Activated B cell treated with CpG ODN at 0.5 μM for 24 hours (primary cell): ENCODE measurements at regions not wholly inside any gene's neighbourhood (a gene's known extent, or its start where the extent isn't known, plus 50 kb on each side); places are given as distances from the start of the nearest gene placed in this dataset.

Source experiments
- ATAC-seq: fragments of 200-7000 bp; cut with Tn5 transposase; one replicate; pipeline ENCODE4 v1.10.0; 2021; ENCODE audit warnings: low read depth, mild to moderate bottlenecking, moderate library complexity
- CTCF ChIA-PET: fragments of 350-600 bp; sonication (Branson Sonifier 250); formaldehyde crosslinking; loops from one replicate; lab custom pipeline; 2021; ENCODE audit warnings: antibody characterized with exemption; lab: Charles Lee
- POLR2A ChIA-PET: fragments of 350-600 bp; sonication (Branson Sonifier 250); formaldehyde crosslinking; loops from one replicate; lab custom pipeline; 2021; ENCODE audit warnings: antibody characterized with exemption; lab: Charles Lee
- DNase-seq: peaks from one replicate; pipeline ENCODE4 v3.0.0; 2022
- H3K27ac Mint-ChIP-seq: one replicate; pipeline ENCODE4 v1.8.0; 2020; ENCODE audit warnings: mixed read lengths
- H3K27me3 Mint-ChIP-seq: one replicate; pipeline ENCODE4 v1.8.0; 2021; ENCODE audit warnings: mixed read lengths
- H3K36me3 Mint-ChIP-seq: one replicate; pipeline ENCODE4 v1.8.0; 2021; ENCODE audit warnings: low read depth, mixed read lengths
- H3K4me1 Mint-ChIP-seq: one replicate; pipeline ENCODE4 v1.8.0; 2021; ENCODE audit warnings: mixed read lengths
- H3K4me3 Mint-ChIP-seq: one replicate; pipeline ENCODE4 v1.8.0; 2020; ENCODE audit warnings: mild to moderate bottlenecking, mixed read lengths
- H3K9me3 Mint-ChIP-seq: one replicate; pipeline ENCODE4 v1.8.0; 2020; ENCODE audit warnings: mixed read lengths
- intact Hi-C: fragments of 100-400 bp; cut with micrococcal nuclease; formaldehyde crosslinking; loops from one replicate; pipeline ENCODE4 v1.15.1; 2024
- TF ChIP-seq, protein P1 (sequence below): fragments of 200-600 bp; IDR thresholded peaks from one replicate; pipeline ENCODE4 v1.8.0; 2022; ENCODE audit warnings: antibody characterized with exemption, mild to moderate bottlenecking

DNA sequence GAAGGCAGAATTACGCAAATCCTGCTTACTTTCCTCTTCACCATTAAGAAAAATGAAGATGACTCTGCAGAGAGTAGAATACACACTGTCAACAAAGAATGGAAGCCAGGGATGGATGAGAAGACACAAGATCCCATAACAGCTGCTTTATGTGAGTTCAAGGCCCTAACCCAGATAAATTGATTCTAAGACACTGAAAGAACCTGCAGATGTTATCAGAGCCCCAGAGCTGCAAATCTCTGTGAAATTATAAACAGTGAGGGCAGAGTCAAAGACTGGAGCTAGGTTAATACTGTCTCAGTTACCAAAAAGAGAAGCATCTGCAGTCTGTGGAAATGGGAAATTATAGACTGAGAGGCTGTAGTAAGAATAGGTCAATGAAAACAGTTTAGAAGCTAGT lies 320.1 kb upstream of the PKDCC start:
- CTCF ChIA-PET = no interaction called here
- H3K4me1 Mint-ChIP-seq = no peaks in the 10 kb centered on the region
- POLR2A ChIA-PET = no interaction called here
- H3K36me3 Mint-ChIP-seq = no peaks in the 10 kb centered on the region
- ATAC-seq (no peak), DNase-seq (no peak)
- no peak overlapping the region for H3K4me3 Mint-ChIP-seq
- H3K27ac Mint-ChIP-seq = no peak overlapping the region
- TF ChIP-seq, protein P1, sequence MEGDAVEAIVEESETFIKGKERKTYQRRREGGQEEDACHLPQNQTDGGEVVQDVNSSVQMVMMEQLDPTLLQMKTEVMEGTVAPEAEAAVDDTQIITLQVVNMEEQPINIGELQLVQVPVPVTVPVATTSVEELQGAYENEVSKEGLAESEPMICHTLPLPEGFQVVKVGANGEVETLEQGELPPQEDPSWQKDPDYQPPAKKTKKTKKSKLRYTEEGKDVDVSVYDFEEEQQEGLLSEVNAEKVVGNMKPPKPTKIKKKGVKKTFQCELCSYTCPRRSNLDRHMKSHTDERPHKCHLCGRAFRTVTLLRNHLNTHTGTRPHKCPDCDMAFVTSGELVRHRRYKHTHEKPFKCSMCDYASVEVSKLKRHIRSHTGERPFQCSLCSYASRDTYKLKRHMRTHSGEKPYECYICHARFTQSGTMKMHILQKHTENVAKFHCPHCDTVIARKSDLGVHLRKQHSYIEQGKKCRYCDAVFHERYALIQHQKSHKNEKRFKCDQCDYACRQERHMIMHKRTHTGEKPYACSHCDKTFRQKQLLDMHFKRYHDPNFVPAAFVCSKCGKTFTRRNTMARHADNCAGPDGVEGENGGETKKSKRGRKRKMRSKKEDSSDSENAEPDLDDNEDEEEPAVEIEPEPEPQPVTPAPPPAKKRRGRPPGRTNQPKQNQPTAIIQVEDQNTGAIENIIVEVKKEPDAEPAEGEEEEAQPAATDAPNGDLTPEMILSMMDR = no peak
- intact Hi-C loops = no loop called here
- H3K9me3 Mint-ChIP-seq = no peaks in the 10 kb centered on the region
- H3K27me3 Mint-ChIP-seq = peaks cover 3% of the 10 kb centered on the region

DNA sequence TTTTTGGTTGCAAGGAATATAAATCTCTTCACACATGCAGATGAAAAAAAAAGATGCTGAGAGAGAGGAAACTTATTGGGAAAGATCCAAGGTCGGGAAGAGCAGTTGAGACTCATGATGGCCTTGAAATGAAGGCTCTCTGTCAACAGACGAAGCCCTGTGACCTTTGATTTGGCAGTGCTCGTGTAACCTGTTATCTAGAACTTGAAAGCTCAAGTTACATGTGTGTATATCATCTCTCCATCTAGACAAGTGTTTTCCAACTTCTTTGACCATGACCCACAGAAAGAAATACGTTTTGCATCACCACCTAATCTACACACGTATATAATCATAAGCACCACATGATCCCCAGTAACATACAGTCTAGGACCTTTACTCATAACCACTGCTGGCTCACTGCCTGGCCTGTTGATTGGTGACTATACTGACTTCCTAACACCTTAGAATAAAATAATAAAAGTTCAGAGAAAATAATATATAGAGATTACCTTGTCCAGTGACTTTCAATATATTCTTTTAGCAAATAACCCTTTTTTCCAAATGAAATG lies 319.0 kb upstream of the PKDCC start:
- POLR2A ChIA-PET = no interaction called here
- no peaks in the 10 kb centered on the region for H3K36me3 Mint-ChIP-seq

DNA sequence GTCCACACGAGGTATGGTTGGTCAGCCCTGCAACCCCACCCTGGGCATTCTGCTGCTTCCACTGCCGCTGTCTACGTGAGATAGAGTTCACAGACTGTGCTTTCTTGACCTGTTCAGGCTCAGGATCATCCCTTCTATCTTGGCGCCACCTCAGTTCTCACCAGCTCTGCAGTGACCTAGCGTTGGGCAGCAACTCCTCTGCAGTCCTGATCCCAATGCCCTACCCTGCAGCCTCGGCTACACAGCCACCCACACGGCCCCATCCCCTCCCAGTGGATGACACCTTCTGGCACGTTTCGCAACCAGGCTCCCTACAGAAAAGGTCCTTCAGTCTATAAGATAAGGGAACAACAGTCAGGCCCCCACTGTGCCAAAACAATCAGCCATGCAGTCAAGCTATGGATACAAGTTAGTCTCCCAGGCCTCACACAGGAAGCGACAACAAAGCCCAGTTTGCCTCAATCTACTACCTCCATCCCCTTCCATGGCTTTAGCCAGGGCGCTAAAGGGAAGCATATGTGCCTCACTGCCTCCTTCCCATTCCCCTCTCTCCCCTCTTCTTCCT lies 317.9 kb upstream of the PKDCC start:
- intact Hi-C loops = no loop called here
- ChIA-PET CTCF (no interaction called here), POLR2A (no interaction called here)
- H3K36me3 Mint-ChIP-seq = no peaks in the 10 kb centered on the region
- H3K9me3 Mint-ChIP-seq = no peaks in the 10 kb centered on the region
- no peak overlapping the region for H3K27ac Mint-ChIP-seq
- TF ChIP-seq, protein P1 = no peak
- ATAC-seq (no peak), DNase-seq (no peak)
- H3K27me3 Mint-ChIP-seq = peaks cover 3% of the 10 kb centered on the region
- no peaks in the 10 kb centered on the region for H3K4me1 Mint-ChIP-seq
- H3K4me3 Mint-ChIP-seq = no peak overlapping the region

More for the DNA sequence above, 319.0 kb upstream of the PKDCC start:
- intact Hi-C loops = no loop called here
- CTCF ChIA-PET = no interaction called here
- no peak overlapping the region for H3K4me3 Mint-ChIP-seq
- peaks cover 3% of the 10 kb centered on the region for H3K27me3 Mint-ChIP-seq
- ATAC-seq (no peak), DNase-seq (no peak)
- no peaks in the 10 kb centered on the region for H3K4me1 Mint-ChIP-seq
- TF ChIP-seq, protein P1 = no peak
- no peaks in the 10 kb centered on the region for H3K9me3 Mint-ChIP-seq
- no peak overlapping the region for H3K27ac Mint-ChIP-seq

DNA sequence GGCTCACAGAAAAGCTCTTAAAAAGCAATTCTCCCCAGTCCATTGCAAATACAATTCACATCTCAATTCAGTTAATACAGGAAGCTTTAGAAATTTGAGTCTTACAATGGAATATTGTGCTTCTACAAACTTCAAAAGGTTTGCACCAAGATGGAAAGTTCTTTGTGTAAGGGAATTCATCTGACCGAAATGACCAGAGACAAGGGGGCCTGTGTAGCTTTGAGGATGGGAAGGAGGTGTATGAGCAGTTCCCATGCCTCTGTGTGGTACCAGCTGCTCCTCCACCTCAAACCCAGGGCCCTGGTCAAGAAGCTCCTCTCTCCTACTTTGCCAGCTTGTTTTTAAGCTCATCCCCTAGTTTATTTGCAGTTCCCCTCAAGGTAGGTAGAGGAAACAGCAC lies 312.8 kb upstream of the PKDCC start:
- no peak overlapping the region for H3K4me3 Mint-ChIP-seq
- peaks cover 11% of the 10 kb centered on the region for H3K4me1 Mint-ChIP-seq
- no peaks in the 10 kb centered on the region for H3K9me3 Mint-ChIP-seq
- no peak for DNase-seq
- H3K36me3 Mint-ChIP-seq = no peaks in the 10 kb centered on the region
- ChIA-PET POLR2A (no interaction called here), CTCF (no interaction called here)
- ATAC-seq = no peak
- peaks cover 7% of the 10 kb centered on the region for H3K27me3 Mint-ChIP-seq
- H3K27ac Mint-ChIP-seq = no peak overlapping the region
- intact Hi-C loops = no loop called here
- TF ChIP-seq, protein P1 = no peak

DNA sequence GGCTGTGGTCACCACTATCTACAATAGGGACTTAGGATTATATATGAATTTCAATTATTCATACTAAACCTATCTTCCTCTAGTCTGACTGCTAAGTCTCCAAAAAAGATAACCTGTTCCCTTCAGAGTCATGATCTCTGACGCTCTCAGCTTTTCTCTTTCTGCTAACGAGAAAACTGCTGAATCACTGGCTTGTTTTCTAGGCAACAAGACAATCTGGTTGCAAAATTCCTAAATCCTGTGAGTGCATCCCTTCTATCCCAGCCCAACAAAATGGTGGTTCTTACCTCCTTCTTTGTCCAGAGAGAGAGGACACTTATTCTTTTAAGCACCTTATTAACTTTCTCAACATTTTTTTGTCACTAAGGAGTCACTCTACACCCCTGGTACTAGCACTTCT lies 312.3 kb upstream of the PKDCC start:
- no peak overlapping the region for H3K4me3 Mint-ChIP-seq
- no peak for ATAC-seq
- intact Hi-C loops = no loop called here
- POLR2A ChIA-PET = no interaction called here
- CTCF ChIA-PET = no interaction called here
- peaks cover 7% of the 10 kb centered on the region for H3K27me3 Mint-ChIP-seq
- DNase-seq = no peak
- H3K9me3 Mint-ChIP-seq = no peaks in the 10 kb centered on the region
- peaks cover 11% of the 10 kb centered on the region for H3K4me1 Mint-ChIP-seq
- H3K27ac Mint-ChIP-seq = no peak overlapping the region
- TF ChIP-seq, protein P1 = no peak
- no peaks in the 10 kb centered on the region for H3K36me3 Mint-ChIP-seq
